ENCODE measurements at regions not wholly inside any gene's neighbourhood (a gene's known extent, or its start where the extent isn't known, plus 50 kb on each side); places are given as distances from the start of the nearest gene placed in this dataset.

- H3K4me1 ChIP-seq (ENCODE audit: insufficient read depth, low read length, severe bottlenecking) = no peaks in the 10 kb centered on the region
- no peaks in the 10 kb centered on the region for H3K9me3 ChIP-seq (ENCODE audit: low read length)
- TF ChIP-seq EZH2 (IDR thresholded peaks at IDR 0.05; ENCODE audit: borderline replicate concordance, low read length) (no peak), CTCF (IDR thresholded peaks at IDR 0.05; ENCODE audit: low read length) (no peak)
- H3F3A ChIP-seq (ENCODE audit: insufficient read depth, low read length) = no peaks in the 10 kb centered on the region
- no peaks in the 10 kb centered on the region for H3K36me3 ChIP-seq (ENCODE audit: insufficient read depth, low read length)
- H3K9me2 ChIP-seq (ENCODE audit: low read depth, low read length) = no peaks in the 10 kb centered on the region
- H3K4me2 ChIP-seq (ENCODE audit: low read length) = no peak overlapping the region
- no peaks in the 10 kb centered on the region for H3K79me2 ChIP-seq (ENCODE audit: insufficient read depth, low read length)
- H3K27me3 ChIP-seq (ENCODE audit: insufficient read depth, low read length) = no peaks in the 10 kb centered on the region
- no peak overlapping the region for H3K9ac ChIP-seq (ENCODE audit: low read length)
- H4K20me1 ChIP-seq (ENCODE audit: insufficient read depth, low read length) = no peaks in the 10 kb centered on the region
- H3K27ac ChIP-seq (ENCODE audit: low read depth, low read length, poor library complexity, severe bottlenecking) = no peak overlapping the region
- no peak overlapping the region for H2AFZ ChIP-seq (ENCODE audit: low read length)
- H3K4me3 ChIP-seq (ENCODE audit: low read depth, low read length, poor library complexity, severe bottlenecking) = no peak overlapping the region
Measured at GRCh38 chr2:117755768-117756167, 58.7 kb upstream of the DDX18 start.

- no peak for TF ChIP-seq EZH2 (IDR thresholded peaks at IDR 0.05; ENCODE audit: borderline replicate concordance, low read length)
- TF ChIP-seq CTCF (IDR thresholded peaks at IDR 0.05; ENCODE audit: low read length) = no peak
- Histone ChIP-seq H3F3A (ENCODE audit: insufficient read depth, low read length) (no peaks in the 10 kb centered on the region), H3K4me2 (ENCODE audit: low read length) (no peak overlapping the region), H3K36me3 (ENCODE audit: insufficient read depth, low read length) (no peaks in the 10 kb centered on the region), H3K9ac (ENCODE audit: low read length) (no peak overlapping the region), H3K9me2 (ENCODE audit: low read depth, low read length) (no peaks in the 10 kb centered on the region), H3K27me3 (ENCODE audit: insufficient read depth, low read length) (no peaks in the 10 kb centered on the region), H3K9me3 (ENCODE audit: low read length) (no peaks in the 10 kb centered on the region), H3K79me2 (ENCODE audit: insufficient read depth, low read length) (no peaks in the 10 kb centered on the region), H3K4me1 (ENCODE audit: insufficient read depth, low read length, severe bottlenecking) (no peaks in the 10 kb centered on the region), H4K20me1 (ENCODE audit: insufficient read depth, low read length) (no peaks in the 10 kb centered on the region), H3K4me3 (ENCODE audit: low read depth, low read length, poor library complexity, severe bottlenecking) (no peak overlapping the region), H2AFZ (ENCODE audit: low read length) (no peak overlapping the region), H3K27ac (ENCODE audit: low read depth, low read length, poor library complexity, severe bottlenecking) (no peak overlapping the region)
Measured at GRCh38 chr2:117760916-117761315, 53.6 kb upstream of the DDX18 start.

DNA sequence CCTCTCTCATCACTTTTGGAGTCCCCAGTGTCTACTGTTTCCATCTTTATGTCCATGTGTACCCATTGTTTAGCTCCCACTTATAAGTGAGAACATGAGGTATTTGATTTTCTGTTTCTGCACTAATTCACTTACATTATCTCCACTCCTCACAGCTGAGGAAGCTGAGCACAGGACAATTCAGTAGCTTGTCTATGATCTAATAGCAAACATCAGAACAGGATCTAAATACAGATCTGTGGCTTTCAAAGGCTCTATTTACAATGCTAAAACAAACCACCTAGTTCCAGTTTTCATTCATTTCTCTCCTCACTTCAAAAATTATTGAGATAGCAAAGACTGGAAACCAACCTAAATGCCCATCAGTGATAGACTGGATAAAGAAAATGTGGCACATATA is 52.0 kb upstream of the DDX18 start:
- Histone ChIP-seq H3K27me3 (ENCODE audit: insufficient read depth, low read length) (no peaks in the 10 kb centered on the region), H2AFZ (ENCODE audit: low read length) (no peak overlapping the region), H3K4me2 (ENCODE audit: low read length) (no peak overlapping the region), H3K79me2 (ENCODE audit: insufficient read depth, low read length) (no peaks in the 10 kb centered on the region), H3K9me2 (ENCODE audit: low read depth, low read length) (no peaks in the 10 kb centered on the region), H3K27ac (ENCODE audit: low read depth, low read length, poor library complexity, severe bottlenecking) (no peak overlapping the region), H4K20me1 (ENCODE audit: insufficient read depth, low read length) (no peaks in the 10 kb centered on the region), H3K4me3 (ENCODE audit: low read depth, low read length, poor library complexity, severe bottlenecking) (no peak overlapping the region), H3K4me1 (ENCODE audit: insufficient read depth, low read length, severe bottlenecking) (no peaks in the 10 kb centered on the region), H3K9ac (ENCODE audit: low read length) (no peak overlapping the region), H3F3A (ENCODE audit: insufficient read depth, low read length) (no peaks in the 10 kb centered on the region), H3K9me3 (ENCODE audit: low read length) (no peaks in the 10 kb centered on the region), H3K36me3 (ENCODE audit: insufficient read depth, low read length) (no peaks in the 10 kb centered on the region)
- TF ChIP-seq CTCF (IDR thresholded peaks at IDR 0.05; ENCODE audit: low read length) = no peak
- no peak for TF ChIP-seq EZH2 (IDR thresholded peaks at IDR 0.05; ENCODE audit: borderline replicate concordance, low read length)
